M059J (cell line): ENCODE measurements at regions not wholly inside any gene's neighbourhood (a gene's known extent, or its start where the extent isn't known, plus 50 kb on each side); places are given as distances from the start of the nearest gene placed in this dataset.

Experiments used
- DNase-seq: peaks from one replicate; pipeline ENCODE4 v3.0.0-alpha.2; 2012; ENCODE audit warnings: low read depth

GRCh38 chr11:112748252-112748651, 213.0 kb upstream of the NCAM1 start:
- no peak for DNase-seq

DNA sequence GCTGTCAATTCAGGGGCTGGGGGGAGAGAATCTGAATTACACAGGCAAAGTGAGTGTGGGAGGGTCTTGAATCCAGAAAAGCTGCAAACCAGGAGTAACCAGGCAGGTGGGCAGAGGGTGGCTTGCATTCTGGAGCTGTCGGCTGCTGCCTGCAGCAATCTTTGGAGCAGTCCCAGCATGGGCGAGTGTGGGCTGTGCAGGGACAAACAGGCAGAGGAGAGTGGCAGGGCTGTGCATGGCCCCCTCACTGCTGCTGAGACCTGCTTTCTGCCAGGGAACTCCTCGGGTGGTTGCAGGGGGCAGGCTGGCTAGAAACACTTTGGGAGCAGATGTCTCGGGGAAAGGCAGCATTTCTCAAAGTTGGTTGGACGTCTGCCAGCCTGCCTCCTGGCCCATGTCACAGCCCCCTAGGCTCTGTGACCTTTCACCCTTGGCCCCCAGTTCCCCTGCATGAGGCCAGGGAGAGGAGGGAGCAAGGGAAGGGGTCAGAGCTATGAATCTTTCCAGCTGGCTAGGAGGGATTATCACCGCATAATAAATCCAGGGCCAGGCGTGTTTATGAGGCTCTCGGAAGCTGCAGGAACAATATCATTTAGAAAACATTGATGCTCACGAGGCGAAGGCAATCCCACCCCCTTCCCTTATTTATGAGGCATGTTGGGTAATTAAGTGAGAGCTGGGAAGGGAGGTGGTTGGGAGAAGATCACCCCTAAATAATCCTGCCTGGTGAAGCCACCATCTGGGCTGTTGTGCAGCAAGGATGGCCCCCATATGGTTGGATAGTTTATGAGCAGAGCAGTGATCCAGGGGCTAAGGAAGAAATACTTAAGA, 212.3 kb upstream of the NCAM1 start:
- DNase-seq = no peak

GRCh38 chr11:112751329-112751728, 209.9 kb upstream of the NCAM1 start:
- DNase-seq = no peak

DNA sequence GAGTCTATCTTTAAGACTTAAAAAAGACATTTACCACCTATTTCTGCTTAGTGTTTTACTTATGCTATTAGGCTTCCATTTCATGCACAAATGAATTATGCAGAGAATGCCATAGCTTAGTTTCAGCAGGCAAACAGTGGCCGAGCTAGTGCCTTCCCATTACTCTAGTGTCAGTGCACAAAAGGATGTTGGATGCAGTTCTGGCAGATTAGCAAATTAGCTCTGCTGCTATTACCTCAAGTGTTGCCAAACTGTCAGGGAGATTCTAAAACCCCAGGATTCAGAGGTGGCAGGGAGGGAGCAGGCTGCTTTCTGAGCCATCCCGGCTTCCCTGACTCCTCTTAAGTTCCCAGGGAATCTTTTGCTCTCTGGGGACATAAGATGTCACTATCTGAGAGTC, 209.4 kb upstream of the NCAM1 start:
- DNase-seq = no peak

DNA sequence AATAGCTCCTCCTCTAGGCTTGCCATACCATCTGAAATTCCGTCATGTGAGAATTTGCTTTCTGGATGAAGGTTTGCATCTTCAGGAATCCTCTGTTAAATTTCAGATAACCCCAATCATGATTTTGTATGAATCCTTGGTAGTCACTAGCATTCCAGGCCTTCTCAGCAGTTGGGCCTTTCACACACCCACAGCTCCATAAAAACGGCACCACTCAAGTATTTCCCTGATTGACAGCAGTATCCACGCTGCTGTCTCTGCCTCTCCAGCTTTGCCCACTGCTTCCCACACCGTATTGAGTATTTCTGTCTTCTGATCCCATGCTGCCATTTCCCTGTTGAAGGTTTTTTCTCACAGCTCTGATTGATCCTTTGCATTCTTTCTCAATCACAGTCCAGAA, 208.7 kb upstream of the NCAM1 start:
- no peak for DNase-seq

DNA sequence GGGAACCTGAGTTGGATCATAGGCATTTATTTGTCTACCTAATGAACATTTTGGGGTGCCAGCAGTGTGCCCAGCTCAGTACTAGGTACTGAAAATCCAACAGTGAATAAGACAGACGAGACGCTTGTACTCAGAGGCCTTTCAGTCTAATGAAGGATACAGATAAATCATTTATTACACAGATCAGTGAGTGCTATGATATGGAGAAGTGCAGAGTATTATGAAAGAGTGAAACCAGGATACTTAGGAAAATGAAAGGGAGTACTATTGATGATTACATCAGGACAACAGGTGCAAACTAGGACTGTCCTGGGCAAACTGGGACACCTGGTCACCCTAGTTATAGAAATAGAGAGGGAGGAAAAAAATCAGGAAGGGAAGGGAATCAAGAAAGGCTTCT, 207.5 kb upstream of the NCAM1 start:
- DNase-seq = no peak

- no peak for DNase-seq
Measured at GRCh38 chr11:112759418-112759817, 201.8 kb upstream of the NCAM1 start.

- DNase-seq = no peak
Measured at GRCh38 chr11:112760396-112761059, 200.7 kb upstream of the NCAM1 start.

DNA sequence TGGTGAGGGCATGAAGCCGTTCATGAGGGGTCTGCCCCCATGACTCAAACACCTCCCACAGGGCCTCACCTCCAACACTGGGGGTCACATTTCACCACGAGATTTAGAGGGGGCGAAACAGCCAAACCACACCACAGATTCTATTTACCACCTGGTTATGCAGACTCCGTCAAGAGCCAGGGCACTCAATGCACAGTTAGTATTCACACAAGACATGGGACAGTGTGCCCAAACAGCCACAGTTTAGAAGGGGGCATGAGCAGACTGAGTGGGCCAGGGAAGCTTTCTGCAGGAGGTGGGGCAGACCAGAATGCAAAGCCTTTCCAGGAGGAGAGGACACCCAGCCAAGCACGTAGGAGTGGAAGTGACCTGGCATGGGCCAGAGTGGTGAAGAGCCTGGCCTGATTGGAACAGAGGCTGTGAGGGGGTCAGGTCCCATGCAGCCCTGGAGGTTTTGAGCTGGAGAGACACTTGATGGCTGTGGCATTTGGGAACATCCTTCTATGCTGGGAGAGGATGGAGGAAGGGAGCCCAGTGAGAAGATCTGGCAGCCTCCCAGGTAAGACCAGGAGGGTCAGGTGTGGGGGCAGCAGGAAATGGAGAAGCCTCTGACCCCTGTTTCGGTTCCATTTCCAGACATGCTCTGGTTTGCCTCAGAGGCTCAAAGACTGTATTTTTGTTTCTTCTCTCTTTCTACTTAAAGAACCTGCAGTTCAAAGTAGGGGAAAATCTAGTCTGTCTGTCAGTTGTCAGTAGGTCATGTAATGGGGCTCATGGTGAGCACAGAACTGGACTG, 199.1 kb upstream of the NCAM1 start:
- no peak for DNase-seq

DNA sequence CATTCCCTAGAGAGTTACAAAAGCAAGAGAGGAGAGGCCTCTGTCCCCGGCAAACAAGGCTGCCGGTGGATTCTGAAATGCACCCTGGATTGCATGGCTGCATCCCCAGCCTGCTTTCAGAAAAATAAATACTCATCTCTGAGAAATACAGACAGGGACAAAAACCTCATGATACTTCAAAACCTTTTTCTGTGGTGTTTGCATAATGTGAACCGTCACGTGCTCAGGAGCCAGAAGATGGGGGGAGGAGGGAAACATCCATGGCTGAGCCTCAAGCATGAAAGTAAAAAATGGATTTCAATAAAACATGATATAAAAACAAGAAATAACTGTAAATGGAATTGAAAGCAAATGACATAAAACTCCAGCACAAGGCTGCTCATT, 198.5 kb upstream of the NCAM1 start:
- no peak for DNase-seq

DNA sequence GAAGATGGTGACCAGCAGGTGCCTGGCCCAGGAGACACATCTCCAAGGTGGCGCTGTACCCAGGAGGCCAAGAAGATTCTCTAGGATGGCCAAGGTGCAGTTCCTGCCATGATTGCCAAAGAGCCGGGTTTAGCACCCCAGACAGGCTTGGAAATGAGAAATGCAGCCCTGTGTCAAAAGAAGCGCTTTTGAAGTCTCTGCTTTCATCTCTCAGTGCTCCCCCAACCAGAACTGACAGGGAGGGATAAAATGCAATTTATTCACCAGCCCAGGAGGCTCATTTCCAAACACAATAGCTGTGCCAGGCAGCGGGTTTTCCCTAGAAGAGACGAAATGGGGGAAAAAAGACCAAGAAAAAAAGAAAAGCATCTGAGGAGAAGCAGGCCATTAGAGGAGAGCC, 195.9 kb upstream of the NCAM1 start:
- no peak for DNase-seq

GRCh38 chr11:112769170-112769569, 192.1 kb upstream of the NCAM1 start:
- DNase-seq = no peak

GRCh38 chr11:112769584-112769983, 191.6 kb upstream of the NCAM1 start:
- DNase-seq = no peak

- no peak for DNase-seq
Measured at GRCh38 chr11:112770033-112770432, 191.2 kb upstream of the NCAM1 start.

- no peak for DNase-seq
Measured at GRCh38 chr11:112770487-112770886, 190.7 kb upstream of the NCAM1 start.

DNA sequence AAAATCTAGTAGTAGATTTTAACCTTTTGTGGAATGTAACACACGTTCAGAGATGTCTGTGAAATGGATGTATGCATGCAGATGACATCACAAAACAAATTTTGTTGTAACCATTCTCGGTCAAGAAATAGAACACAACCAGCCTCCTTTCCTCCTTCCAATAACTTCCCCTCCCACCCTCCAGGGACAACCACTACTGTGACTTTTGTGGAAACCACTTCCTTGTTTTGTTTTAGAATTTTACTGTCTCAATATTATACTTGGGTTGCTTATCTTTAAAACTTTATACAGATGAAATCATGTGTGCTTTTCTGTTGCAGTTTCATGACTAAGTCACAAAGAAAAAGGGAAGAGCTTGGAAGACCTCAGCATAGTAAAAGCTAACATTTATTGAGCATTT, 189.4 kb upstream of the NCAM1 start:
- no peak for DNase-seq

GRCh38 chr11:112773264-112773663, 188.0 kb upstream of the NCAM1 start:
- no peak for DNase-seq

DNA sequence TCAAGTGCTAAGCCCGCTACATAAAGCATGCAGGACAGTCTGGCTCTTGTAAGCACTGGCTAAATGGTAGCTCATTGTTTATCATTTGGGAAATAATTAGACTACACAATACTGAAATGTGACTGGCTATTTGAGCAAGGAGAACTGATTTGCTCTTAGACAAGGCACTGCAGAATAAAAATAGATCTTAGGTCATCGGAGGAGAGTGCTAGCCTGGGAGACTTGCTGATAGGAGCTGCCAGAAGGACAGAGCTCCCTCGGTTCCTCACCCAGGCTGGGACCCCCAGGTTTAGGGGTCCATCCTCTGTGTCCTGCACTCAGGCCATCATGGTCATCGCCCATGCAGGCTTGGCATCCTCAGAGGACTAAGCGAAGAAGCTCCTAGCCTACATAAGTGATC, 184.4 kb upstream of the NCAM1 start:
- DNase-seq = no peak

GRCh38 chr11:112777283-112777751, 183.9 kb upstream of the NCAM1 start:
- DNase-seq = no peak

- no peak for DNase-seq
Measured at GRCh38 chr11:112778091-112778876, 182.9 kb upstream of the NCAM1 start.

DNA sequence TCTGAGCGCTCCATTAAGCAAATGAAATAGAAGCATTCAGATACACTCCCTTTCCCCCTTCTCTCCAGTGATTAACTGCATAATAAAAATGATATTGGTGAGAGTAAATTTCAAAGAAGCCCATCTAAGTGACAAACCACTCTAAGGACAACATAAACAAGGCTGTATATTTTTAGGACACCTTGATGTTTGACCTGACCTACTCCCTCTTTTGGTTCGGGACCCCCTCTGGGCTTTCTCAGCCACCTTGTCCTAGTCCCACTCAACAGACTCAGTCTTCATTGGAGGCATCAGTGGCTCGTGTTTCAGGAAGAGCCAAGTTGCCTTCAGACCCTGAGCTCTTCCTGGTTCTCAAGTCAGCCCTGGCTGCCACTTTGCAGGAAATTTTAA, 182.3 kb upstream of the NCAM1 start:
- DNase-seq = no peak
